GM18907 (cell line): ENCODE measurements at regions not wholly inside any gene's neighbourhood (a gene's known extent, or its start where the extent isn't known, plus 50 kb on each side); places are given as distances from the start of the nearest gene placed in this dataset.
A peak's percentile ranks its signal among the peaks of the same experiment; 100 is the strongest.
"Not testable (repeated sequence)": the region's sequence is repeated elsewhere in the genome, so short reads cannot be mapped to it uniquely, and the experiment has no call there.

ENCODE experiments used
- ATAC-seq: cut with Tn5 transposase; IDR thresholded peaks from one replicate; pipeline ENCODE4 v1.9.1; 2021; ENCODE audit warnings: mild to moderate bottlenecking, moderate library complexity; ENCODE audit not compliant: unreplicated experiment

DNA sequence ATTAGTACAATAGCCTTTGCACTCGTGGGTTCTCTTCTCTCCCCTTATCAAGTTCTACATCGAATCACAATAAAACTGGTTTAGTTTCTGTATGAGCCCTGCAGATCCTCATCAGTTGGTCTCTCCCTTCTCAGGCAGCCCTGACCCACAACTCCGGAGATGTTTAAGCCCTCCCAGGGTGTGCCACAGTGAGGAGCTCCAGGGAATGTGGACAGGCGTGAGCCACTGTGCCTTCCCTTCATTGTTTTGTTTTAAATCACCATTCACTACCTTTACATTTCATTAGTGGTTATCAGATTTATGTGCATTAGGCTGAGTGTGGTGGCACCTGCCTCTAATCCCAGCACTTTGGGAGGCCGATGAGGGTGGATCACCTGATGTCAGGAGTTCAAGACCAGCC lies 133.2 kb downstream of the LARP7 start:
- no peak for ATAC-seq

GRCh38 chr4:112775801-112776200 lies 138.9 kb downstream of the LARP7 start:
- ATAC-seq: no peak

GRCh38 chr4:112776535-112776934 lies 139.6 kb downstream of the LARP7 start:
- no peak for ATAC-seq

GRCh38 chr4:112778520-112778919 lies 141.6 kb downstream of the LARP7 start:
- ATAC-seq: no peak

DNA sequence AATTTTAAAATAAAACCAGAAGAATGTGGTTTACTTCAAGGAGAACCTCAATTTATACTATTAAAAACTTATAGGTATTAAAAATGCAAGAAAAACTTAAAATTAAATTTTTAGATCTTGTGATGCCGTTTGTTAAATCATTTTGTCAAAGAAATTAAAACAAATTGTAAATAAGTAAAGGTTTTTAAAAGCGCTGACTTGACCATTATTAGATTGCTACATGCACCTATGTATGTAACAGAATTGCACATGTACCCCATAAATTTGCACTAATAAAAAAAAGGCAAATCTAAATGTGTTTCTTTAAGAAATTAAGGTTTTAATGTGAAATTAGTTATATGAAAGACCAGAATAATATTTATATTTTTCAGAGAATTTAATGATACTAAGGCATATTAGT lies 156.1 kb downstream of the LARP7 start:
- no peak for ATAC-seq

- no peak for ATAC-seq
Measured at GRCh38 chr4:112800001-112800400, 163.1 kb downstream of the LARP7 start.

DNA sequence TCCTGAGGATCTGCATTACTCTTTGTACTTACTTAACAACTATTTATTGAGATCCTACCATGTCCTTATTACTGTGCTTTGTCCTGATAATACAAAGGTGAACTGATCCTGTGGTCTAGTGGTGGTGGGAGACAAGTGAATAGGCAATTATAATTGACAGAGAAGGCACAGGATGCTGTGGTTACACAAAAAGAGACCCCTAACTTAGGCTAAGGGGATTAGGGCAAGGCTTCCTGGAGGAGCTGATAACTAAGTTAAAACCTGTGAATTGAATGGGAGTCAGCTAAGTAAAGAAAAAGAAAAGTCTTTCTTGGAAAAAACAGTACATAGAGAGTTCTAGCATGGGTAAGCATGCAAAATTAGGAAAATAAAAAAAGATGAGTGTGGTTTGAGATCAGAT lies 164.4 kb downstream of the LARP7 start:
- no peak for ATAC-seq

DNA sequence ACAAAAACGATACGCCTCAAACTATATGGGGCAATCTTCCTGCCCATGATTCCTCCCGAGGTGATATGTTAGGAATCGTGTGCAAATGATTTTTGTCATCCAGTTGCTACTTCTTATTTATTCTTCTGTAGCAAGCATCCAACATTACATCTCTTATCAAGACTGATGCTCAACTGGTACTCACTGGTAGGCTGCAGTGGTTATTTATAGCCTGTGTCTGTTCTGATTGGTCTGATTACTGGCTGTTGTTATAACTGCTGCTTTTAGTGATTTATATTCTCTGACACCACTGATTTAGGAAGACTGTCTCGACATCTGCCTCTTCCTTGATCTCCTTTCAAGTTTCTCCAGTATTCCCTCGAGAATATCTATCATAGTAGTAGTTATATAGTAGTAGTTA lies 165.8 kb downstream of the LARP7 start:
- no peak for ATAC-seq

- ATAC-seq: no peak
Measured at GRCh38 chr4:112807083-112807482, 170.1 kb downstream of the LARP7 start.

DNA sequence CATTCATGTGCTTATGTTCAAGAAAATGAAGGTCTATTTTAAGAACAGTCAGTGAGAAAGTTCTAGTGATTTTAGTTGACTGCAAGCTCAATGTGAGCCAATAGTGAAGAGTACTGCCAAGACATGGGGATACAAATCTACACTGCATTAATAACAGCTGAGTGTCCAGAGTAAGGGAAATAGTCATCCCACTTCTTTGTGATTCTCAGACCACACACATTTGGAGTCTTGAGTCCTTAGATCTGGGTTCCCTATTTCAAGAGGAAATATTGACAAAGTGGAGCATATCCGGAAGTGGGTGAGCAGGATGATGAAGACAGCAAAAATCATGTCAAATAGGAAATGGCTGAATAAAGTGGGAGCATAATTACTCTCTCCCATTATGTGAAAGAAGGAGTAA lies 171.1 kb downstream of the LARP7 start:
- no peak for ATAC-seq

GRCh38 chr4:112813790-112814189 lies 176.8 kb downstream of the LARP7 start:
- ATAC-seq: peak; percentile 58

GRCh38 chr4:112817933-112818593 lies 181.1 kb downstream of the LARP7 start:
- peak; percentile 97 for ATAC-seq

DNA sequence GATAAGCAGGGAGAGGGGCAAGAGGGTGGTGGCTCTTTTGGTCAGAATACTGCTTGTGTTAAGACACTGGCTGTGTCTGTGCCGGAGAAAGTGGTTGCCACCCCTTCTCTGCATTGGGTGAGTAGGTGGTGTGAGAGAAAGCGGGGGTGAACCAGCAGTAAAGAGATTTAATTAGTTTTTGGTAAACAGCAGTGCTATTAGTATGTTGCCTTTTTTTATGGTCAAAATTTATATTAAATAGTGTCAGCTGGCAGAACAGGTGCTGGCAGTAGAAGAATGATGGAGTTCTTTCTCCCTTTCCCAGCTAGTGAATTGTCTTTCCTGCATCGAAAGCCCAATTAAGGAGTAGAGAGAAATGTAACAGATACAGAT lies 181.6 kb downstream of the LARP7 start:
- peak; percentile 41 for ATAC-seq

GRCh38 chr4:112819729-112820128 lies 182.8 kb downstream of the LARP7 start:
- no peak for ATAC-seq

- no peak for ATAC-seq
Measured at GRCh38 chr4:112823156-112823555, 186.2 kb downstream of the LARP7 start.

GRCh38 chr4:112823606-112824005 lies 186.7 kb downstream of the LARP7 start:
- ATAC-seq: no peak

DNA sequence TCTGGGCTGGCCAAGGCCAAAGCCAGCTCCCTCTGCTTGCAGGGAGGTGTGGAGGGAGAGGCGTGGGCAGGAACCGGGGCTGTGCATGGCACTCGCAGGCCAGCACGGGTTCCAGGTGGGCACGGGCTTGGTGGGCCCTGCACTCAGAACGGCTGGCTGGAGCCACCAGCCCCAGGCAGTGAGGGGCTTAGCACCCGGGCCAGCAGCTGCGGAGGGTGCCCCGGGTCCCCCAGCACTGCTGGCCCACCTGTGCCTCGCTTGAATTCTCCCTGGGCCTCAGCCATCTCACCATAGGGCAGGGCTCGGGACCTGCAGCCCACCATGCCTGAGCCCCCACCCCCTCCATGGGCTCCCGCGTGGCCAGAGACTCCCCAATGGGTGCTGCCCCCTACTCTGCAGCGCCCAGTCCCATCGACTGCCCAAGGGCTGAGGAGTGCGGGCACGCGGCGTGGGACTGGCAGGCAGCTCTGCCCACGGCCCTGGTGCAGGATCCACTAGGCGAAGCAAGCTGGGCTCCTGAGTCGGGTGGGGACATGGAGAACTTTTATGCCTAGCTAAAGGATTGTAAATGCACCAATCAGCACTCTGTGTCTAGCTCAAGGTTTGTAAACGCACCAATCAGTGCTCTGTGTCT lies 193.9 kb downstream of the LARP7 start:
- no peak for ATAC-seq

- no peak for ATAC-seq
Measured at GRCh38 chr4:112832493-112832892, 195.6 kb downstream of the LARP7 start.

DNA sequence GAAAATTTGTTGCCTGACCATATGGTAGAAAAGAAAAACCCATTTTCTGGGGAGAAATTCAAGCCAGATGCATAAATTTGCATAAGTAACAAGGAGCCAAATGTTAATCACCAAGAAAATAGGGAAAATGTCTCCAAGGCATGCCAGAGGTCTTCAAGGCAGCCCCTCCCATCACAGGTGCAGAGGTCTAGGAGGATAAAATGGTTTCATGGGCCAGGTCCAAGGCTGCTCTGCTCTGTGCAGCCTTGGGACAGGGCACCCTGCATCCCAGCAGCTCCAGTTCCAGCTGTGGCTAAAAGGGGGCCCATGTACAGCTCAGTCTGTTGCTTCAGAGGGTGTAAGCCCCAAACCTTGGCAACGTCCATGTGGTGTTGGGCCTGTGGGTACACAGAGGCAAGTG lies 200.0 kb downstream of the LARP7 start:
- ATAC-seq: no peak

GRCh38 chr4:112838015-112838414 lies 201.1 kb downstream of the LARP7 start:
- not testable (repeated sequence) for ATAC-seq

DNA sequence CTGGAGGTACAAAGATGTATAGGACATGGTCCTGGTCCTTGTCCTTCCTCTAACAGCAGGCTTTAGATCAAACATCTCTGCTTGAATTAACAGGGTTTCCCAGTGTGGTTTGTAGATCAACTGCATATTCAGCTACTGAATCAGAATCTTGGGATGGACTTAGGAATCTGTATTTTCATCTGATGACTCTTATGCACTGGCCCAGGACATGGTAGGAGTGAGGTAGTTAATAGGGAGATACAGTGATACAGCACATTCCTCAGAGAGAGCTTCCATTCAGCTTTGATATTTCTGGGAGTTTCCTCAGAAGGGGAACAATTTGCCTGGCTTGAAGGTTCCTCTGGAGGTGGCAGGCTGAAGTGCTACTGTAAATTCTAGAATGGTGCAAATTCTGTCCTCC lies 203.1 kb downstream of the LARP7 start:
- no peak for ATAC-seq

GRCh38 chr4:112840619-112841018 lies 203.7 kb downstream of the LARP7 start:
- ATAC-seq: no peak

GRCh38 chr4:112842513-112842912 lies 205.6 kb downstream of the LARP7 start:
- ATAC-seq: no peak
